HCT116 (cell line): ENCODE measurements at regions not wholly inside any gene's neighbourhood (a gene's known extent, or its start where the extent isn't known, plus 50 kb on each side); places are given as distances from the start of the nearest gene placed in this dataset.

Source experiments
- ATAC-seq: fragments of 200-7000 bp; cut with Tn5 transposase; 2 replicates; pipeline ENCODE4 v1.9.1; 2020; ENCODE audit warnings: mild to moderate bottlenecking, moderate library complexity
- BruUV-seq: library from RNA; stranded (reverse); fragments of 400-500 nt; replicated peaks from 2 replicates; lab custom pipeline; 2021; lab: Mats Ljungman, UMichigan
- CTCF ChIA-PET: fragments of 300-600 bp; sonication (Branson Sonifier 250); formaldehyde crosslinking; loops from one replicate; lab custom pipeline; 2021; ENCODE audit warnings: antibody characterized with exemption; lab: Charles Lee
- POLR2A ChIA-PET: fragments of 300-600, 350-600 bp; sonication (Branson Sonifier 250); formaldehyde crosslinking; loops from one replicate; lab custom pipeline; 2021; ENCODE audit warnings: antibody characterized with exemption; lab: Charles Lee
- RAD21 ChIA-PET, 2 experiments: fragments of 300-600 bp; sonication (Branson Sonifier 250); formaldehyde crosslinking; loops; one replicate each; lab custom pipeline; 2023; ENCODE audit warnings: low total read pairs in 2 of 2; ENCODE audit not compliant: uncharacterized antibody in 2 of 2, unreplicated experiment in 2 of 2, low non-redundant PET in 1 of 2; lab: Charles Lee
- DNase-seq: peaks from one replicate; pipeline ENCODE4 v3.0.0-alpha.2; 2010; ENCODE audit warnings: low read depth, low spot score
- H2AFZ ChIP-seq: fragments of 200-600 bp; shearing (Covaris generic), sonication (generic); 2 replicates; pipeline ENCODE4 v1.6.1; 2017; ENCODE audit warnings: low read depth, mixed run types, mixed read lengths, antibody characterized with exemption, low read length; ENCODE audit not compliant: poor library complexity, severe bottlenecking
- H3K27ac ChIP-seq: 2 replicates; pipeline ENCODE4 v1.5.1; 2012; ENCODE audit warnings: low read depth, low read length
- H3K27me3 ChIP-seq: fragments of 200-600 bp; sonication (generic); 2 replicates; pipeline ENCODE4 v1.6.1; 2016; ENCODE audit warnings: mixed run types, low read length, mixed read lengths; ENCODE audit not compliant: insufficient read depth
- H3K36me3 ChIP-seq, 2 experiments: fragments of 200-500 bp in 1 of 2; fragments of 200-600 bp in 1 of 2; sonication (Bioruptor generic) in 1 of 2; sonication (generic) in 1 of 2; 2 replicates each; pipeline versions ENCODE4 v1.5.1 to v1.6.1; 2014 to 2016; ENCODE audit warnings: low read length in 2 of 2, inconsistent platforms in 1 of 2, mixed read lengths in 1 of 2, mixed run types in 1 of 2; ENCODE audit not compliant: insufficient read depth in 2 of 2, control insufficient read depth in 1 of 2
- H3K4me1 ChIP-seq, 2 experiments: fragments of 200-600 bp in 1 of 2; sonication (generic) in 1 of 2; 2 replicates each; pipeline versions ENCODE4 v1.5.1 to v1.6.1; 2012 to 2017; ENCODE audit warnings: low read length in 2 of 2, inconsistent platforms in 1 of 2, mild to moderate bottlenecking in 1 of 2, mixed read lengths in 1 of 2, mixed run types in 1 of 2, moderate library complexity in 1 of 2; ENCODE audit not compliant: insufficient read depth in 2 of 2, control insufficient read depth in 1 of 2
- H3K4me2 ChIP-seq: fragments of 200-600 bp; sonication (generic); 2 replicates; pipeline ENCODE4 v1.6.1; 2017; ENCODE audit warnings: mixed run types, low read length, mixed read lengths
- H3K4me3 ChIP-seq, 2 experiments: fragments of 200-600 bp in 1 of 2; sonication (generic) in 1 of 2; replicated peaks in 1 of 2; 2 replicates each; pipeline ENCODE4 v1.5.1; 2011 to 2016; ENCODE audit warnings: low read length in 2 of 2, control low read depth in 1 of 2, low read depth in 1 of 2, mild to moderate bottlenecking in 1 of 2, mixed read lengths in 1 of 2, mixed run types in 1 of 2
- H3K79me2 ChIP-seq: fragments of 200-600 bp; sonication (generic); 2 replicates; pipeline ENCODE4 v1.6.1; 2017; ENCODE audit warnings: mild to moderate bottlenecking, mixed run types, low read length, moderate library complexity, mixed read lengths; ENCODE audit not compliant: insufficient read depth
- H3K9ac ChIP-seq: fragments of 200-600 bp; sonication (generic); 2 replicates; pipeline ENCODE4 v1.6.1; 2016; ENCODE audit warnings: low read length, mixed read lengths
- H3K9me2 ChIP-seq: fragments of 200-600 bp; sonication (generic), shearing (Covaris generic); 2 replicates; pipeline ENCODE4 v1.6.1; 2017; ENCODE audit warnings: mixed run types, mild to moderate bottlenecking, moderate library complexity; ENCODE audit not compliant: insufficient read depth
- H3K9me3 ChIP-seq, 2 experiments: fragments of 200-500 bp in 1 of 2; fragments of 200-600 bp in 1 of 2; sonication (Bioruptor generic) in 1 of 2; sonication (generic) in 1 of 2; 2 replicates each; pipeline ENCODE4 v1.6.1; 2014 to 2017; ENCODE audit warnings: low read length in 2 of 2, mixed read lengths in 2 of 2, inconsistent platforms in 1 of 2, low read depth in 1 of 2, mild to moderate bottlenecking in 1 of 2, mixed run types in 1 of 2, moderate library complexity in 1 of 2; ENCODE audit not compliant: control insufficient read depth in 1 of 2, insufficient read depth in 1 of 2
- H4K20me1 ChIP-seq: fragments of 200-600 bp; sonication (generic), shearing (Covaris generic); 2 replicates; pipeline ENCODE4 v1.6.1; 2017; ENCODE audit warnings: mixed run types, mild to moderate bottlenecking, moderate library complexity; ENCODE audit not compliant: insufficient read depth
- ATF3 ChIP-seq: IDR thresholded peaks from 2 replicates; pipeline ENCODE4 v1.6.1; 2012
- CBX3 ChIP-seq: IDR thresholded peaks from 2 replicates; pipeline ENCODE4 v1.6.1; 2012; ENCODE audit warnings: low read depth
- CEBPB ChIP-seq: IDR thresholded peaks from 2 replicates; pipeline ENCODE4 v1.6.1; 2012; ENCODE audit warnings: low read depth
- CTCF ChIP-seq, 3 experiments: fragments of 200-600 bp in 1 of 3; sonication (generic) in 1 of 3; IDR thresholded peaks in 2 of 3; conservative IDR thresholded peaks in 1 of 3; 2 replicates each; pipeline ENCODE4 v1.5.1; 2012 to 2017; ENCODE audit warnings: low read depth in 2 of 3, low read length in 2 of 3, antibody characterized with exemption in 1 of 3, borderline replicate concordance in 1 of 3, control low read depth in 1 of 3, mild to moderate bottlenecking in 1 of 3, mixed read lengths in 1 of 3, mixed run types in 1 of 3, moderate library complexity in 1 of 3; ENCODE audit not compliant: insufficient read depth in 1 of 3
- EGR1 ChIP-seq: IDR thresholded peaks from 2 replicates; pipeline ENCODE4 v1.6.1; 2012; ENCODE audit warnings: low read depth
- EZH2 ChIP-seq: fragments of 200-600 bp; sonication (generic); IDR thresholded peaks from 2 replicates; pipeline ENCODE4 v1.6.1; 2017; ENCODE audit warnings: antibody characterized with exemption, mixed run types
- EZH2phosphoT487 ChIP-seq: fragments of 200-600 bp; IDR thresholded peaks from 2 replicates; pipeline ENCODE4 v1.6.1; 2018; ENCODE audit warnings: antibody characterized with exemption, borderline replicate concordance
- JUND ChIP-seq: IDR thresholded peaks from 2 replicates; pipeline ENCODE4 v1.6.1; 2012
- POLR2A ChIP-seq: IDR thresholded peaks from 2 replicates; pipeline ENCODE4 v1.7.0; 2011; ENCODE audit warnings: borderline replicate concordance; ENCODE audit not compliant: insufficient read depth, insufficient read length; ENCODE audit errors: extremely low read depth
- POLR2AphosphoS5 ChIP-seq: IDR thresholded peaks from 2 replicates; pipeline ENCODE4 v1.6.1; 2011; ENCODE audit warnings: mild to moderate bottlenecking, low read depth, low read length, moderate library complexity
- RAD21 ChIP-seq: IDR thresholded peaks from 2 replicates; pipeline ENCODE4 v1.6.1; 2012; ENCODE audit warnings: low read depth, mild to moderate bottlenecking
- SIN3A ChIP-seq: IDR thresholded peaks from 2 replicates; pipeline ENCODE4 v1.6.1; 2012; ENCODE audit warnings: low read depth
- SP1 ChIP-seq: IDR thresholded peaks from 2 replicates; pipeline ENCODE4 v1.6.1; 2012; ENCODE audit warnings: low read depth
- SRF ChIP-seq: IDR thresholded peaks from 2 replicates; pipeline ENCODE4 v1.6.1; 2012; ENCODE audit warnings: low read depth
- YY1 ChIP-seq: IDR thresholded peaks from 2 replicates; pipeline ENCODE4 v1.6.1; 2011; ENCODE audit warnings: low read length, low read depth, moderate library complexity, mild to moderate bottlenecking; ENCODE audit not compliant: insufficient replicate concordance; ENCODE audit errors: extremely low read depth
- ZFX ChIP-seq: fragments of 450-650 bp; IDR thresholded peaks from 2 replicates; pipeline ENCODE4 v1.6.1; 2017
- ZNF274 ChIP-seq: fragments of 200-500 bp; sonication (Bioruptor generic); IDR thresholded peaks from 2 replicates; pipeline ENCODE4 v1.6.1; 2014; ENCODE audit warnings: mild to moderate bottlenecking, low read depth, low read length, inconsistent platforms
- intact Hi-C: fragments of 100-400 bp; cut with micrococcal nuclease; formaldehyde crosslinking; loops from 2 replicates; pipeline ENCODE4 v1.10.0; 2022
- TF ChIP-seq, protein P1 (sequence below): IDR thresholded peaks from 2 replicates; pipeline ENCODE4 v1.6.1; 2011; ENCODE audit warnings: mild to moderate bottlenecking, low read length, moderate library complexity; ENCODE audit not compliant: insufficient replicate concordance; ENCODE audit errors: extremely low read depth
- TF ChIP-seq, protein P2 (sequence below): IDR thresholded peaks from 2 replicates; pipeline ENCODE4 v1.6.1; 2012

- Histone ChIP-seq H3K9ac (no peak overlapping the region), H3K79me2 (no peaks in the 10 kb centered on the region), H3K4me3 (no peak overlapping the region), H2AFZ (no peak overlapping the region), H3K27me3 (no peaks in the 10 kb centered on the region), H3K27ac (no peak overlapping the region), H3K9me2 (no peaks in the 10 kb centered on the region), H3K9me3 (no peaks in the 10 kb centered on the region), H4K20me1 (no peaks in the 10 kb centered on the region), H3K36me3 (no peaks in the 10 kb centered on the region), H3K4me2 (no peak overlapping the region), H3K4me1 (0 out of 4 replicates have a peak, but pooled peaks cover 0 to 4% of the 10 kb centered on the region in 2 experiments)
- DNase-seq (no peak), ATAC-seq (no peak)
- intact Hi-C loops, result no loop called here
- no TSS peak for BruUV-seq
- CTCF ChIA-PET, result no interaction called here
- RAD21 ChIA-PET, result no interaction called here
- TF ChIP-seq, protein P1, sequence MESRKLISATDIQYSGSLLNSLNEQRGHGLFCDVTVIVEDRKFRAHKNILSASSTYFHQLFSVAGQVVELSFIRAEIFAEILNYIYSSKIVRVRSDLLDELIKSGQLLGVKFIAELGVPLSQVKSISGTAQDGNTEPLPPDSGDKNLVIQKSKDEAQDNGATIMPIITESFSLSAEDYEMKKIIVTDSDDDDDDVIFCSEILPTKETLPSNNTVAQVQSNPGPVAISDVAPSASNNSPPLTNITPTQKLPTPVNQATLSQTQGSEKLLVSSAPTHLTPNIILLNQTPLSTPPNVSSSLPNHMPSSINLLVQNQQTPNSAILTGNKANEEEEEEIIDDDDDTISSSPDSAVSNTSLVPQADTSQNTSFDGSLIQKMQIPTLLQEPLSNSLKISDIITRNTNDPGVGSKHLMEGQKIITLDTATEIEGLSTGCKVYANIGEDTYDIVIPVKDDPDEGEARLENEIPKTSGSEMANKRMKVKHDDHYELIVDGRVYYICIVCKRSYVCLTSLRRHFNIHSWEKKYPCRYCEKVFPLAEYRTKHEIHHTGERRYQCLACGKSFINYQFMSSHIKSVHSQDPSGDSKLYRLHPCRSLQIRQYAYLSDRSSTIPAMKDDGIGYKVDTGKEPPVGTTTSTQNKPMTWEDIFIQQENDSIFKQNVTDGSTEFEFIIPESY, result no peak
- TF ChIP-seq RAD21, result no peak
- TF ChIP-seq EGR1, result no peak
- no peak for TF ChIP-seq ATF3
- TF ChIP-seq EZH2phosphoT487, result no peak
- no peak for TF ChIP-seq CEBPB
- no peak for TF ChIP-seq EZH2
- TF ChIP-seq CTCF (IDR thresholded peaks at IDR 0.05 in 2 of 3, conservative IDR thresholded peaks at IDR 0.05 in 1 of 3; ENCODE audit: borderline replicate concordance in 1 of 3, insufficient read depth in 1 of 3, low read depth in 2 of 3, low read length in 2 of 3), result no peak
- no peak for TF ChIP-seq CBX3
- TF ChIP-seq ZFX, result no peak
- TF ChIP-seq, protein P2, sequence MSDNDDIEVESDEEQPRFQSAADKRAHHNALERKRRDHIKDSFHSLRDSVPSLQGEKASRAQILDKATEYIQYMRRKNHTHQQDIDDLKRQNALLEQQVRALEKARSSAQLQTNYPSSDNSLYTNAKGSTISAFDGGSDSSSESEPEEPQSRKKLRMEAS, result no peak
- TF ChIP-seq SIN3A, result no peak
- TF ChIP-seq SRF, result no peak
- TF ChIP-seq POLR2A, result no peak
- TF ChIP-seq YY1, result no peak
- TF ChIP-seq ZNF274, result no peak
- no peak for TF ChIP-seq SP1
- no peak for TF ChIP-seq POLR2AphosphoS5
- no peak for TF ChIP-seq JUND
- POLR2A ChIA-PET, result no interaction called here
Observed at GRCh38 chr9:81832571-81833285, 95.5 kb upstream of the SPATA31D4 start.
